GM19025 (cell line): ENCODE measurements at regions not wholly inside any gene's neighbourhood (a gene's known extent, or its start where the extent isn't known, plus 50 kb on each side); places are given as distances from the start of the nearest gene placed in this dataset.

Experiments
- ATAC-seq: cut with Tn5 transposase; IDR thresholded peaks from one replicate; pipeline ENCODE4 v1.9.1; 2021; ENCODE audit warnings: mild to moderate bottlenecking, low read depth, moderate library complexity; ENCODE audit not compliant: unreplicated experiment

- ATAC-seq = no peak
Measured at GRCh38 chr13:99120751-99121150, 79.9 kb upstream of the UBAC2 start.

- ATAC-seq = no peak
Measured at GRCh38 chr13:99122171-99122570, 78.5 kb upstream of the UBAC2 start.

- no peak for ATAC-seq
Measured at GRCh38 chr13:99123101-99124045, 77.3 kb upstream of the UBAC2 start.

GRCh38 chr13:99124046-99124400 is 76.6 kb upstream of the UBAC2 start:
- ATAC-seq = no peak

- no peak for ATAC-seq
Measured at GRCh38 chr13:99124794-99125316, 75.8 kb upstream of the UBAC2 start.

GRCh38 chr13:99125326-99125915 is 75.2 kb upstream of the UBAC2 start:
- no peak for ATAC-seq

- no peak for ATAC-seq
Measured at GRCh38 chr13:99126821-99127220, 73.8 kb upstream of the UBAC2 start.

- ATAC-seq = no peak
Measured at GRCh38 chr13:99129050-99129449, 71.6 kb upstream of the UBAC2 start.

- no peak for ATAC-seq
Measured at GRCh38 chr13:99129951-99130350, 70.7 kb upstream of the UBAC2 start.

- no peak for ATAC-seq
Measured at GRCh38 chr13:99131410-99131809, 69.2 kb upstream of the UBAC2 start.

GRCh38 chr13:99132295-99132835 is 68.3 kb upstream of the UBAC2 start:
- no peak for ATAC-seq

GRCh38 chr13:99133230-99133629 is 67.4 kb upstream of the UBAC2 start:
- ATAC-seq = no peak

GRCh38 chr13:99133848-99134247 is 66.8 kb upstream of the UBAC2 start:
- no peak for ATAC-seq

GRCh38 chr13:99135591-99135990 is 65.1 kb upstream of the UBAC2 start:
- no peak for ATAC-seq

GRCh38 chr13:99136427-99136954 is 64.2 kb upstream of the UBAC2 start:
- no peak for ATAC-seq

- ATAC-seq = no peak
Measured at GRCh38 chr13:99140831-99141230, 59.8 kb upstream of the UBAC2 start.

- ATAC-seq = no peak
Measured at GRCh38 chr13:99143904-99144303, 56.8 kb upstream of the UBAC2 start.

GRCh38 chr13:99144306-99144705 is 56.3 kb upstream of the UBAC2 start:
- ATAC-seq = no peak

- no peak for ATAC-seq
Measured at GRCh38 chr13:99145461-99145860, 55.2 kb upstream of the UBAC2 start.

GRCh38 chr13:99150575-99151361 is 49.9 kb upstream of the UBAC2 start:
- ATAC-seq = no peak
